H1 (cell line): ENCODE measurements at regions not wholly inside any gene's neighbourhood (a gene's known extent, or its start where the extent isn't known, plus 50 kb on each side); places are given as distances from the start of the nearest gene placed in this dataset.

Experiments used
- ATF2 ChIP-seq: IDR thresholded peaks from 2 replicates; pipeline ENCODE4 v1.6.1; 2012; ENCODE audit warnings: low read length, inconsistent platforms
- USF2 ChIP-seq: IDR thresholded peaks from 2 replicates; pipeline ENCODE4 v1.6.1; 2011; ENCODE audit warnings: low read length, improper control_type of control experiment

GRCh38 chr20:48311956-48312355 is 515.8 kb downstream of the PREX1 start (continued):
- TF ChIP-seq ATF2 (no peak), USF2 (no peak)
